ENCODE measurements at regions not wholly inside any gene's neighbourhood (a gene's known extent, or its start where the extent isn't known, plus 50 kb on each side); places are given as distances from the start of the nearest gene placed in this dataset.

- H2AFZ ChIP-seq (ENCODE audit: control insufficient read depth, low read depth, low read length): no peak overlapping the region
- DNase-seq (ENCODE audit: low read depth, low spot score): no peak
- TF ChIP-seq CBX5 (IDR thresholded peaks at IDR 0.05; ENCODE audit: low read depth): no peak
- TF ChIP-seq MAX (IDR thresholded peaks at IDR 0.05; ENCODE audit: low read depth, low read length): no peak
- TF ChIP-seq SUPT20H (IDR thresholded peaks at IDR 0.05; ENCODE audit: borderline replicate concordance, control insufficient read depth, low read depth, low read length): no peak
- no peak for TF ChIP-seq CUX1 (IDR thresholded peaks at IDR 0.05; ENCODE audit: insufficient replicate concordance, low read depth, low read length)
- no peak for TF ChIP-seq STAT1 (conservative IDR thresholded peaks at IDR 0.05)
- no peak for TF ChIP-seq SMAD5 (IDR thresholded peaks at IDR 0.05; ENCODE audit: low read depth)
- no peak for TF ChIP-seq POU2F2 (IDR thresholded peaks at IDR 0.05; ENCODE audit: borderline replicate concordance, low read depth, low read length)
- TF ChIP-seq NKRF (conservative IDR thresholded peaks at IDR 0.05): no peak
- no peak for TF ChIP-seq FOXM1 (IDR thresholded peaks at IDR 0.05; ENCODE audit: low read depth, low read length)
- no peak for TF ChIP-seq ASH2L (IDR thresholded peaks at IDR 0.05; ENCODE audit: borderline replicate concordance, low read depth)
- no peak for TF ChIP-seq MEF2A (IDR thresholded peaks at IDR 0.05; ENCODE audit: insufficient read depth, low read depth, low read length)
- TF ChIP-seq FOXK2 (IDR thresholded peaks at IDR 0.05): no peak
- no peak for TF ChIP-seq TARDBP (IDR thresholded peaks at IDR 0.05; ENCODE audit: borderline replicate concordance)
- no peak overlapping the region for H3K4me3 ChIP-seq
- CTCF ChIA-PET: no interaction called here
- no peaks in the 10 kb centered on the region for H3K9me3 ChIP-seq (replicated peaks; ENCODE audit: control insufficient read depth, insufficient read depth, low read length)
- SMC1A ChIA-PET (ENCODE audit: uncharacterized antibody, unreplicated experiment): no interaction called here
- POLR2A ChIA-PET: no interaction called here
- no peaks in the 10 kb centered on the region for H3K36me3 ChIP-seq (ENCODE audit: control insufficient read depth in 2 of 2, insufficient read depth in 2 of 2, low read length in 1 of 2)
- intact Hi-C loops (cut with micrococcal nuclease; ENCODE audit: unreplicated experiment): no loop called here
- in situ Hi-C loops (cut with MboI): no loop called here
- no peak for FAIRE-seq
- no peaks in the 10 kb centered on the region for H3K27me3 ChIP-seq (replicated peaks in 1 of 2; ENCODE audit: control insufficient read depth in 2 of 2, insufficient read depth in 2 of 2, low read length in 1 of 2)
- ATAC-seq: no peak
- 20% methylated on average over 4 of the region's 4 CpGs for WGBS (ENCODE audit: insufficient coverage, insufficient replicate concordance, low lambda C conversion rate, missing lambda C conversion rate)
- no peak overlapping the region for H3K9ac ChIP-seq (ENCODE audit: control insufficient read depth, insufficient read depth, low read length)
- H4K20me1 ChIP-seq (ENCODE audit: control insufficient read depth, insufficient read depth): no peaks in the 10 kb centered on the region
- RAD21 ChIA-PET (ENCODE audit: unreplicated experiment): interaction anchor here (0.9 kb wide), 1 partner anchor 37 kb away, joined by 3 read pairs; no protein-coding TSS in a partner anchor
- H3K79me2 ChIP-seq (ENCODE audit: control insufficient read depth, insufficient read depth, low read length): no peaks in the 10 kb centered on the region
- no TSS peak for BruUV-seq (replicated peaks)
- H3K4me1 ChIP-seq (ENCODE audit: control insufficient read depth, insufficient read depth, low read length): no peaks in the 10 kb centered on the region
- no peak overlapping the region for H3K27ac ChIP-seq (ENCODE audit: control insufficient read depth, insufficient read depth)
- no peak overlapping the region for H3K4me2 ChIP-seq (ENCODE audit: control insufficient read depth, insufficient read depth)
Measured at GRCh38 chr7:13017333-13017857, 330.0 kb downstream of the ARL4A start.

All from GM12878 (cell line).